ENCODE measurements at regions not wholly inside any gene's neighbourhood (a gene's known extent, or its start where the extent isn't known, plus 50 kb on each side); places are given as distances from the start of the nearest gene placed in this dataset.

DNA sequence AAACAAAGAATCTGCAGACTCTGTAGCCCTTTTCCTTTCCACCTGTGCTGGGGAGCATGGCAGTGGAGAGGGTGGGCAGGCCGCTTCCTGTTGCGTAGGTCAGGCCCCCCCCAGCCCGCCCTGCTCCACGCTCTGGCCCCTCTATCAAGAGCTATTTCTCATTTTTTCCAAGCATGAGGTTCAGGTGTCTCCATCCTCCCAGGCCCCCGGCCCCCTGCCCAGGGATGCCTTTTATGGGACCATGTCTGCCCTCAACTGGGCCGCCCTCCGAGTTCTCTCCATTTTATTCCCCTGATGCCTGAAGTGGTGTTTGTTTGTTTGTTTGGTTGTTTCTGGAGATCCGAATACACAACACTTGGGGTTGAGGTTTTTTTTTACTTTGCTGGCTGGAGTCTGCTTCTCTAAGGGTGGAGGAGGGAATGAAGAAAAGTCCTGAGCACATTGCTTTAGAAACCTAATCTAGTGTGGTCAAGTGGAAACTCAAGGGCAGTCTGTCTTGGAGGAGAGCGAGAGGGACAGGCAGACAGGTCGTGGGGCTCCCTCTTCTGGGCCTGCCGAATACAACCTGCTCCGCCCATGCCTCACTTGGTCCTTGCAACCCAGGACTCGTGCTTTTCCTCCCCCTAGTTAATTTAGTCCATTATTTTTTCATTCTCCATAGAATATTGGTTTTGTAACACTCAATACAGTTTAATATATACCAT is 176.5 kb upstream of the LYSMD4 start:
- ChIA-PET CTCF (ENCODE audit: partially characterized antibody) (interaction anchor here (0.7 to 1.5 kb wide), 7 partner anchors 9 to 539 kb away, joined by 3 to 4 read pairs (median 3); no protein-coding TSS in a partner anchor), POLR2A (ENCODE audit: partially characterized antibody) (no interaction called here)
- Histone ChIP-seq H2BK120ac (replicated peaks; ENCODE audit: low read depth, low read length) (no peak overlapping the region), H4K8ac (ENCODE audit: extremely low read depth, insufficient read depth, low read length) (no peak overlapping the region), H2BK12ac (ENCODE audit: low read depth, low read length) (no peak overlapping the region), H3K79me2 (ENCODE audit: control insufficient read depth in 1 of 2, insufficient read depth in 2 of 2, low read length in 2 of 2) (no peaks in the 10 kb centered on the region), H2AK5ac (ENCODE audit: low read depth, low read length) (no peak overlapping the region), H3K27me3 (replicated peaks in 1 of 4; ENCODE audit: control insufficient read depth in 3 of 4, extremely low read depth in 1 of 4, insufficient read depth in 3 of 4, low read length in 3 of 4) (no peaks in the 10 kb centered on the region), H3K9me3 (ENCODE audit: insufficient read depth in 2 of 2, low read depth in 1 of 2, low read length in 1 of 2) (no peaks in the 10 kb centered on the region), H3K79me1 (ENCODE audit: low read depth, low read length) (no peaks in the 10 kb centered on the region), H4K91ac (replicated peaks; ENCODE audit: insufficient read length, low read length) (no peak overlapping the region), H4K20me1 (replicated peaks in 1 of 2; ENCODE audit: control insufficient read depth in 1 of 2, insufficient read depth in 2 of 2, low read length in 2 of 2) (no peaks in the 10 kb centered on the region), H2BK15ac (ENCODE audit: low read length) (no peak overlapping the region), H3K27ac (ENCODE audit: low read depth, low read length) (no peak overlapping the region), H2BK5ac (ENCODE audit: low read depth, low read length) (no peak overlapping the region), H3K9ac (replicated peaks in 1 of 4; ENCODE audit: extremely low read depth in 1 of 4, low read depth in 3 of 4, low read length in 3 of 4) (no peak overlapping the region), H3K4me1 (replicated peaks in 1 of 4; ENCODE audit: control insufficient read depth in 3 of 4, insufficient read depth in 4 of 4, low read length in 3 of 4) (no peaks in the 10 kb centered on the region), H3K4ac (replicated peaks; ENCODE audit: insufficient read length, low read depth, low read length) (no peak overlapping the region), H3K56ac (replicated peaks; ENCODE audit: insufficient read length, low read depth, low read length) (no peak overlapping the region), H2BK20ac (ENCODE audit: low read length) (no peak overlapping the region), H2AFZ (ENCODE audit: low read length) (peak overlapping the region; percentile 89; the same call in 1 of the 2 replicates), H3K4me3 (ENCODE audit: extremely low read depth in 1 of 4, insufficient read depth in 2 of 4, low read depth in 3 of 4, low read length in 4 of 4) (no peak overlapping the region), H3K18ac (ENCODE audit: extremely low read depth, low read length) (no peak overlapping the region), H4K5ac (ENCODE audit: insufficient read length, low read depth, low read length) (no peak overlapping the region), H3K36me3 (ENCODE audit: control insufficient read depth in 2 of 4, insufficient read depth in 4 of 4, low read length in 3 of 4) (no peaks in the 10 kb centered on the region), H3K23ac (ENCODE audit: insufficient read length) (no peak overlapping the region), H3K23me2 (ENCODE audit: low read depth, low read length) (no peaks in the 10 kb centered on the region), H3K4me2 (ENCODE audit: insufficient read depth in 1 of 2, low read depth in 2 of 2, low read length in 2 of 2) (no peak overlapping the region), H3K14ac (ENCODE audit: insufficient read length) (no peak overlapping the region)
- FAIRE-seq (peak; percentile 90), DNase-seq (ENCODE audit: low read depth in 1 of 2, low spot score in 2 of 2) (peak in 1 of 2 experiments; percentile 60)
- 67% methylated on average over 13 of the region's 13 CpGs; no CpG with 5 or more reads in 1 of the 2 experiments for WGBS, 2 experiments (ENCODE audit: extremely low coverage in 1 of 2, insufficient coverage in 1 of 2, insufficient read length in 1 of 2, insufficient replicate concordance in 2 of 2, low coverage in 1 of 2, low lambda C conversion rate in 2 of 2, missing lambda C conversion rate in 1 of 2)
- TF ChIP-seq, protein P1, sequence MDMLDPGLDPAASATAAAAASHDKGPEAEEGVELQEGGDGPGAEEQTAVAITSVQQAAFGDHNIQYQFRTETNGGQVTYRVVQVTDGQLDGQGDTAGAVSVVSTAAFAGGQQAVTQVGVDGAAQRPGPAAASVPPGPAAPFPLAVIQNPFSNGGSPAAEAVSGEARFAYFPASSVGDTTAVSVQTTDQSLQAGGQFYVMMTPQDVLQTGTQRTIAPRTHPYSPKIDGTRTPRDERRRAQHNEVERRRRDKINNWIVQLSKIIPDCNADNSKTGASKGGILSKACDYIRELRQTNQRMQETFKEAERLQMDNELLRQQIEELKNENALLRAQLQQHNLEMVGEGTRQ (IDR thresholded peaks at IDR 0.05; ENCODE audit: low read length): no peak
- TF ChIP-seq RAD21 (IDR thresholded peaks at IDR 0.05 in 1 of 2, conservative IDR thresholded peaks at IDR 0.05 in 1 of 2; ENCODE audit: low read depth in 2 of 2, low read length in 2 of 2) (peak; percentile 82 to 85), YY1 (IDR thresholded peaks at IDR 0.05; ENCODE audit: low read depth, low read length) (no peak), NANOG (IDR thresholded peaks at IDR 0.05; ENCODE audit: insufficient read depth, low read depth, low read length, poor library complexity, severe bottlenecking) (no peak), CBX5 (IDR thresholded peaks at IDR 0.05; ENCODE audit: low read depth, low read length) (no peak), KDM4A (IDR thresholded peaks at IDR 0.05; ENCODE audit: low read depth, low read length, severe bottlenecking) (no peak), CHD1 (IDR thresholded peaks at IDR 0.05; ENCODE audit: low read depth, low read length) (no peak), HDAC6 (IDR thresholded peaks at IDR 0.05; ENCODE audit: low read depth, low read length) (no peak)
- TF ChIP-seq, protein P2, sequence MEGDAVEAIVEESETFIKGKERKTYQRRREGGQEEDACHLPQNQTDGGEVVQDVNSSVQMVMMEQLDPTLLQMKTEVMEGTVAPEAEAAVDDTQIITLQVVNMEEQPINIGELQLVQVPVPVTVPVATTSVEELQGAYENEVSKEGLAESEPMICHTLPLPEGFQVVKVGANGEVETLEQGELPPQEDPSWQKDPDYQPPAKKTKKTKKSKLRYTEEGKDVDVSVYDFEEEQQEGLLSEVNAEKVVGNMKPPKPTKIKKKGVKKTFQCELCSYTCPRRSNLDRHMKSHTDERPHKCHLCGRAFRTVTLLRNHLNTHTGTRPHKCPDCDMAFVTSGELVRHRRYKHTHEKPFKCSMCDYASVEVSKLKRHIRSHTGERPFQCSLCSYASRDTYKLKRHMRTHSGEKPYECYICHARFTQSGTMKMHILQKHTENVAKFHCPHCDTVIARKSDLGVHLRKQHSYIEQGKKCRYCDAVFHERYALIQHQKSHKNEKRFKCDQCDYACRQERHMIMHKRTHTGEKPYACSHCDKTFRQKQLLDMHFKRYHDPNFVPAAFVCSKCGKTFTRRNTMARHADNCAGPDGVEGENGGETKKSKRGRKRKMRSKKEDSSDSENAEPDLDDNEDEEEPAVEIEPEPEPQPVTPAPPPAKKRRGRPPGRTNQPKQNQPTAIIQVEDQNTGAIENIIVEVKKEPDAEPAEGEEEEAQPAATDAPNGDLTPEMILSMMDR (IDR thresholded peaks at IDR 0.05; ENCODE audit: control extremely low read depth in 1 of 3, insufficient read depth in 1 of 3, low read depth in 1 of 3, low read length in 3 of 3): peak; percentile 68 to 87 (median 84)
